Activated naive CD4-positive, alpha-beta T cell treated with Interleukin-2 at 50 U/mL for 16 hours (primary cell): ENCODE measurements at regions not wholly inside any gene's neighbourhood (a gene's known extent, or its start where the extent isn't known, plus 50 kb on each side); places are given as distances from the start of the nearest gene placed in this dataset.

Experiments used
- DNase-seq: peaks from one replicate; pipeline ENCODE4 v3.0.0-alpha.2; 2020

DNA sequence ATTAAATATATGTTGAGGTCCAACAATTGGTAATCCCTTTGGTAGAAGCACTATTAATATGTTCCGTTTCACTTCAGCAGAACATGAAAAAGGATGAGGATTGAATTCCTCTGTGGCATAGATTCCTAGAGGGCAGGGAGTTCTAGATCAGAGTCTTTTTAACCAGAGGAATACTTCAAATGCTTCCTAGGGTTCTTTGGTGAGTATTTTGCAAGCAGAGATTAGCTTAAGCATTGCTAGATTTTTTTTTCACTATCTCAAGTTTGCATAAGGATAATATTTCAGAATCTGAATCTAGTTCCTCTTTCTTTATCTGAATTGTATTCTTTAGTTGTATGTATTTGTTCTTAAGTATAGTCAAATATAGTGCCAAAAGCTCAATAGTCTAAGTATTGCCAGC, 116.6 kb upstream of the ADAMTSL1 start:
- DNase-seq = no peak

- DNase-seq = no peak
Observed at GRCh38 chr9:18358325-18358724, 115.6 kb upstream of the ADAMTSL1 start.

GRCh38 chr9:18359335-18359734, 114.6 kb upstream of the ADAMTSL1 start:
- DNase-seq = no peak

GRCh38 chr9:18360005-18360404, 113.9 kb upstream of the ADAMTSL1 start:
- no peak for DNase-seq

DNA sequence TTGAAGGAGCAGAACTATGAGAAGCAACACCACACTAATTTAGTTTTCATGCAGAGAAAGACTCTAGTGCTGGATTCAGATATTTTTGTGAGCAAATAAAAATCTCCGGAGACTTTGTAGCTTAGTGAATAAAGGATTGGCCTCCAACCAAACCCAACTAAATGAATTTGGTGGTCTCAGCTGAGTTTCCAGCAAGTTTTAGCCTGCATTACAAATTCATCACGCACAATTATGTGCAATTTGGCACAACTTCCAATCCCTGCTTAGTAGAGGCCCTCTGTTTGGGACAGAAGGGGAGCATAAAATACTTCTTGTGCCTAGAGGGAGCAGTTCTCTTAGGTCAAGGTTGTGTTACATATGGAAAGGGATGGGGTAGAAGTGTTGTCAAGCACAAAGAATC, 112.3 kb upstream of the ADAMTSL1 start:
- DNase-seq = no peak

DNA sequence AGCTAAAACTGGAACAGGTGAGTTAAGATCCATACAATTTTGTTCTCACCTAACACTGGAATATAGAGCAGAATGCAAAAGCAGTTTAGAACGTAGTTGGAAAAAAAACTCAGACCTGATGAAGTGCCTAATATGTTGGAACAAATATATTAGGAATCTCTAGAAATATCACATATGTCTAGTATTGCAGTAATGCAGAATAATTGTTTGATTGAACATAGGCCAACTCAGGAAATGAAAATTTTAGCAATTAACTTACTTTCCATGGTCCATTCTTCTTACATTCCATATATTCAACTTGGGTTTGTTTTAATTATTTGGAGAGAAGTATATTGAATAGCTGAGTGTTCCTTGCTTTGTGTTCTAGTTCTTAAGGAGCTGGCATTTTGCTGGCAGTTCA, 111.8 kb upstream of the ADAMTSL1 start:
- no peak for DNase-seq

GRCh38 chr9:18362901-18363685, 110.9 kb upstream of the ADAMTSL1 start:
- no peak for DNase-seq

DNA sequence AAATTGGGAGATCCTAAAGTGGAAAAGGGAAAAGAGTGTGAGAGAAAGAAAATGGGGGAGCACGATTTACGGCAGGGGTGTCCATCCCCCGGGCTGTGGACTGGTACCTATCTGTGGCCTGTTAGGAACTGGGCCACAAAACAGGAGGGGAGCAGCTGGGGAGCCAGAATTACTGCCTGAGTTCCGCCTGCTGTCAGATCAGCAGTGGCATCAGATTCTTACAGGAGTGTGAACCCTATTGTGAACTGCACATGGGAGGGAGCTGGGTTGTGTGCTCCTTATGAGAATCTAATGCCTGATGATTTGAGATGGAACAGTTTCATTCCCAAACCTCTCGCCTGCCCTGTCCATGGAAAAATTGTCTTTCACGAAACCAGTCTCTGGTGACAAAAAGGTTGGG, 108.3 kb upstream of the ADAMTSL1 start:
- DNase-seq = no peak

DNA sequence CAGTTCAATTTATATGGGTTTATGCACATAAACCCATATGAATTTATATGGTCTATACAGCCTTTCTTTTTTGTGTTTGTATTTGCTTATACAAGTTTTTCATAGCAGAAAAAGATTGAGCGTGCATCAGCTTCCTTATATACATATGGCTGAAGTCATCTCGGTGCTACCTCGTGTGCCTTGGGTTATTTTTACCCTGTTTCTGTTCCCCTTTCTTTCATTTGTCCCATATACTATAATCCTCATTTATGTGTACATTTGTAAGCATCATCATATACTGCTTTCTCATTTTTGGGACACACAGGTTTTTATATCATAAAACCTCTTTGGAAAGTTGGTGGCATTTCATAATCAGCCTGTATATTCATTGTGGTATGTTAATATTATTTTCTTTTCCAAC, 107.8 kb upstream of the ADAMTSL1 start:
- no peak for DNase-seq

- no peak for DNase-seq
Observed at GRCh38 chr9:18368206-18368605, 105.7 kb upstream of the ADAMTSL1 start.

DNA sequence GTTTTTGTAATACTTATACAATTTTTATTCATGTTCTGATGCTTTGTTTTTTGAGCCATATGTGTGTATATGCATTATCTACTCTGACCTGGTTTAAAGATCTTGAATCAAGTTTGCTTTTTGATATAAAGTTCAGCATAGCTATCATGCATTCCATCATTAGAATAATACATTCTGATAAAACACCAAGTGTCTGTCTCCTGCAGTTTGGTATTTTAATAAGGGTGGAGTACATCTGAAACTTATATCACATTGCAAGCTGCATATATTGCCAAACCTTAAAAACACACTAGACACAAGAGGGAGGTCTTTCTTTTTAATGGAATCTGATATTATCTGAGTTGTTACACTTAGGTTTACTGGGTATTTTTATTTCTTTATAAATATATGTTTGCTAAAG, 102.8 kb upstream of the ADAMTSL1 start:
- no peak for DNase-seq

GRCh38 chr9:18371621-18372020, 102.3 kb upstream of the ADAMTSL1 start:
- no peak for DNase-seq

- DNase-seq = no peak
Observed at GRCh38 chr9:18379073-18379811, 94.7 kb upstream of the ADAMTSL1 start.

DNA sequence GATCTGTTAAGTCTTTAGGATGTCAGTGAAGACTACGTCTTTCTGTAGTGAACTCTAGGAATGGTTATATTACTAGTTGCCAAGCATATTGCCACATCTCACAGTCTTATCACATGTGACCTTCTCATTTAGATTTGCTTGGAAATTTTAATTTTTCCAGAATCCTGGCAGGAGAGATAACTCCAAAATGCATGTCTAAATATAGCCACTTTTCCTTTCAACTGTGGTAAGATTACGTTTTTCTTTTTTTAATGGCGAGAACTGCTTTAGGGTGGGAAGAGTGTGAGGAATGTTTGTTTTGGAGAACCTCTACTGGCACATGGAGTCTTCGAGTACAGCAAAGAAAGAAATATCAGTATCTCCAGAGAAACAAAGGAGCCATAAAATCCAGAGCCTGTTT, 91.7 kb upstream of the ADAMTSL1 start:
- no peak for DNase-seq

DNA sequence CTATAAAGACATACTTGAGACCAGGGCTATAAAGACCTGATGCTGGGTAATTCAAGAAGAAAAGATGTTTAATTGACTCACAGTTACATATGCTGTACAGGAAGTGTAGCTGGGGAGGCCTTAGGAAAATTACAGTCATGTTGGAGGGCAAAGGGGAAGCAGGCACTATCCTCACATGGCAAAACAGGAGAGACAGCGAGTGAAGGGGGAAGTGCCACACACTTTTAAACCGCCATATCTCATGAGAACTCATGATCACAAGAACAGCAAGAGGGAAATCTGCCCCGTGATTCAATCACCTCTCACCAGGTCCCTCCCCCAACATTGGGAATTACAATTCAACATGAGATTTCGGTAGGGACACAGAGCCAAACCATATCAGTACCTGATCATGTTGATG, 89.9 kb upstream of the ADAMTSL1 start:
- DNase-seq = no peak

- no peak for DNase-seq
Observed at GRCh38 chr9:18385696-18386490, 88.1 kb upstream of the ADAMTSL1 start.

DNA sequence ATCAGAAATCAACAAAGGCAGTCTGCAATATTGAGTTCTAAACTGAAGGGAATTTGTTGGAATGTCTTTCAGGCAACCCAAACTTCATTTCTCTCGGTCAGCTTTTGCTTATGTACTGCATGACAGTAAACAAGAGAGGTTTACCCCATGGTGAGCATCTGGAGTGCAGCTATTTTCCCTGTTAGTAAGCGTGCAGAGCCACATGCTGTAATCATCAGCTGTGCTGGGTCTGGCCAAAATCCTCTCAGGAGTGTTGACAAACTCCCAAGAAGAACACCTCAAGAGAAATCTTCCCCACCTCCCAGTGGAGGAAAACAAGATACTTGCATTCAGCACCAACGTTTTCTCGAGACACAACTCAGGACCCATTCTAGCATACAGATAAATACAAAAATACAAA, 83.6 kb upstream of the ADAMTSL1 start:
- DNase-seq = no peak

GRCh38 chr9:18393340-18394130, 80.4 kb upstream of the ADAMTSL1 start:
- no peak for DNase-seq

- DNase-seq = no peak
Observed at GRCh38 chr9:18394847-18395351, 79.1 kb upstream of the ADAMTSL1 start.

GRCh38 chr9:18396102-18396728, 77.7 kb upstream of the ADAMTSL1 start:
- no peak for DNase-seq

DNA sequence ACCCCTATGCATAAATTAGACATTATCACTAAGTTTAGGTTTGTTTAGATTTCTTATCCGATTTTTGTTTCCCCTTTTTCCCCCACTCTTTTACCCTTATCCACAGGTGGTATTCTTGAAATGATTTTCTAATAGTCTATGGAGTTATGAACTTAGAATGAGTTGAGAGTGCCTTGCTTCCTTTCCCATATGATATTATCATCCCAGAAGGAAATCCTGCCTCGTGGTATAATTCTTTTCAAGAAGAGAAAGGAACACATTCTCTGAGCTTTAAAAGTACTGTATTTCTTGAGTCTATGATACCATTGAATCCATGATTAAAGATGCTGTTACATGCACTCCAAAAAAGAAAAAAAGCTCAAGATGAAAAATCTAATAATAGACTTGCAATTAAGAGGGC, 76.9 kb upstream of the ADAMTSL1 start:
- no peak for DNase-seq

GRCh38 chr9:18398038-18398437, 75.9 kb upstream of the ADAMTSL1 start:
- no peak for DNase-seq
